WERI-Rb-1 (cell line): ENCODE measurements at regions not wholly inside any gene's neighbourhood (a gene's known extent, or its start where the extent isn't known, plus 50 kb on each side); places are given as distances from the start of the nearest gene placed in this dataset.
"Not testable (repeated sequence)": the region's sequence is repeated elsewhere in the genome, so short reads cannot be mapped to it uniquely, and the experiment has no call there.

Experiments used
- DNase-seq: peaks from one replicate; pipeline ENCODE4 v3.0.0-alpha.2; 2020
- H3K27ac ChIP-seq: fragments of 250-450 bp; sonication (Bioruptor Pico); 2 replicates; pipeline ENCODE4 v1.5.1; 2020; ENCODE audit warnings: mild to moderate bottlenecking, moderate library complexity
- H3K27me3 ChIP-seq: fragments of 250-450 bp; sonication (Bioruptor Pico); 2 replicates; pipeline ENCODE4 v1.5.1; 2021; ENCODE audit warnings: mild to moderate bottlenecking, low read depth, moderate library complexity; ENCODE audit not compliant: insufficient read depth, severe bottlenecking
- H3K36me3 ChIP-seq: fragments of 250-450 bp; sonication (Bioruptor Pico); 2 replicates; pipeline ENCODE4 v1.5.1; 2020; ENCODE audit warnings: mild to moderate bottlenecking, moderate library complexity
- H3K4me3 ChIP-seq: 2 replicates; pipeline ENCODE4 v1.5.1; 2011; ENCODE audit warnings: low read depth, mild to moderate bottlenecking, control low read depth, low read length
- H3K9me3 ChIP-seq: fragments of 250-450 bp; sonication (Bioruptor Pico); 2 replicates; pipeline ENCODE4 v1.5.1; 2021; ENCODE audit warnings: mild to moderate bottlenecking, moderate library complexity; ENCODE audit not compliant: severe bottlenecking
- CTCF ChIP-seq: IDR thresholded peaks from 2 replicates; pipeline ENCODE4 v1.5.1; 2011; ENCODE audit warnings: low read depth, mild to moderate bottlenecking, control low read depth, inconsistent platforms, low read length

GRCh38 chr16:13628156-13628555 lies 291.8 kb upstream of the ERCC4 start:
- no peak for TF ChIP-seq CTCF
- Histone ChIP-seq H3K36me3 (no peaks in the 10 kb centered on the region), H3K27me3 (peaks cover 36% of the 10 kb centered on the region), H3K9me3 (no peaks in the 10 kb centered on the region), H3K27ac (no peak overlapping the region), H3K4me3 (no peak overlapping the region)
- no peak for DNase-seq

DNA sequence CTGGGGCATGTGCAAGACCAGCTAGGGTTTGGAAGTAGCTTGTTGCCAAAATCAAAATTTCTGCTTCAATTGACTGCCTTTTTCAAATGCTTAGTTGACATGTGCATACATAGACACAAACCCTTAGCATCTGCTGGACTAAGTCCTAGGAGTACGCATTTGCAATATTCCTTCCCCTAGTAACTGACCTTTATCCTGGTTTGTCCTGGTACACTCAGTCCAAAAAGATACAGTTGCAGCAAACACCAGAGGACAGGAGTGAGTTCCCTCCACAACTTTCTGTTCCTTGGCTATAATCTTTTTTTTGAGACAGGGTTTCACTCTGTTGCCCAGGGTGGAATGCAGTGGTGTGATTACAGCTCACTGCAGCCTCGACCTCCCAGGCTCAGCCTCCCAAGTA lies 290.2 kb upstream of the ERCC4 start:
- no peak for TF ChIP-seq CTCF
- Histone ChIP-seq H3K36me3 (no peaks in the 10 kb centered on the region), H3K4me3 (no peak overlapping the region), H3K27ac (no peak overlapping the region), H3K9me3 (no peaks in the 10 kb centered on the region), H3K27me3 (peaks cover 33% of the 10 kb centered on the region)
- DNase-seq: no peak

DNA sequence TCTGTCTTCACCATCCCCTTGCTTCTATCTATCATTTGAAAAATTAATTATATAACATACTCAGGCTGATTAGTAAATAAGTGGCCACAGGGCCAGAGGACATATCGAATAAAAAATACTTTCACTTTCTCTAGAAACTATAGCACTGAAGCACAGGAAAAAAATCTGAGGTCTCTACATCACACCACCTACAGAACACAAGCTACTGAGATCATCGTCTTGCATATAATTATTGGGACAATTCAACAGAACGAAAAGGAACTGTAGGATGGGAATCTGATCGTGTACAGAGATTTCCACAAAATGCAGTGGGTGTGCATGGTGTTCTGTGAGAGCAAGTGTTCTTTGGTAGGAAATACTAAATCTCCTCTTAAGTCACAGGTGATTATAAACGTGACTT lies 289.6 kb upstream of the ERCC4 start:
- DNase-seq: no peak
- Histone ChIP-seq H3K4me3 (no peak overlapping the region), H3K27ac (no peak overlapping the region), H3K9me3 (no peaks in the 10 kb centered on the region), H3K27me3 (peaks cover 33% of the 10 kb centered on the region), H3K36me3 (no peaks in the 10 kb centered on the region)
- no peak for TF ChIP-seq CTCF

GRCh38 chr16:13631213-13631767 lies 288.7 kb upstream of the ERCC4 start:
- no peak overlapping the region for H3K4me3 ChIP-seq
- no peak for DNase-seq
- H3K9me3 ChIP-seq: no peaks in the 10 kb centered on the region
- H3K27me3 ChIP-seq: peaks cover 32% of the 10 kb centered on the region
- H3K27ac ChIP-seq: no peak overlapping the region
- no peaks in the 10 kb centered on the region for H3K36me3 ChIP-seq
- TF ChIP-seq CTCF: no peak

DNA sequence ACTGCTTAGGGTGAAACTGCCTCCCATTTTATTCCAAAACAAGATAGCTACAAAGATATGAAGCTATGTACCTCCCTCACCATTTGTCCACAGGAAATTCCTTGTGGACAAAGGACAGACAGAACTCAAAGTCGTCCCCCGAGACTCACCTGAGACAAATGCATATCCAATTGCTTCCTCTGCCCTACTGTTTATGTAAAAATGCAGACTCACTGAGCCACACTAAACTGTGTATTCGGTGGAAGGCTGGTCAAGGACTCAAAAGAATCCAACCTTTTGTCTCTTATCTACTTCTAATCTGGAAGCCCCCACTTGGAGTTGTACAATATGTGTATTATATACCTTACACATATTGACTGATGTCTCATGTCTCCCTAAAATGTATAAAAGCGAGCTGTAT lies 288.0 kb upstream of the ERCC4 start:
- Histone ChIP-seq H3K27me3 (peaks cover 25% of the 10 kb centered on the region), H3K27ac (no peak overlapping the region), H3K9me3 (no peaks in the 10 kb centered on the region), H3K4me3 (no peak overlapping the region), H3K36me3 (no peaks in the 10 kb centered on the region)
- no peak for TF ChIP-seq CTCF
- no peak for DNase-seq

- not testable (repeated sequence) for H3K36me3 ChIP-seq, H3K9me3 ChIP-seq, DNase-seq, H3K27ac ChIP-seq, H3K4me3 ChIP-seq
- H3K27me3 ChIP-seq: peaks cover 25% of the 10 kb centered on the region
Observed at GRCh38 chr16:13632504-13632903, 287.4 kb upstream of the ERCC4 start.
